Ascending aorta (tissue), 2 donors: ENCODE measurements at regions not wholly inside any gene's neighbourhood (a gene's known extent, or its start where the extent isn't known, plus 50 kb on each side); places are given as distances from the start of the nearest gene placed in this dataset.

Experiments
- DNase-seq, 2 donors: peaks; one replicate each; pipeline ENCODE4 v3.0.0-alpha.2; 2019; ENCODE audit warnings: low spot score in 2 of 2
- H3K27ac ChIP-seq, 2 donors: fragments of 200-600 bp; sonication (generic); one replicate each; pipeline ENCODE4 v1.5.1; 2016 to 2017; ENCODE audit warnings: mild to moderate bottlenecking in 1 of 2
- H3K27me3 ChIP-seq: fragments of 200-600 bp; sonication (generic); one replicate; pipeline ENCODE4 v1.5.1; 2017
- H3K36me3 ChIP-seq, 2 donors: fragments of 200-600 bp; sonication (generic); one replicate each; pipeline ENCODE4 v1.5.1; 2016
- H3K4me1 ChIP-seq, 2 donors: fragments of 200-600 bp; sonication (generic); one replicate each; pipeline ENCODE4 v1.5.1; 2016 to 2017; ENCODE audit warnings: mild to moderate bottlenecking in 1 of 2
- H3K4me3 ChIP-seq, 2 donors: fragments of 200-600 bp; sonication (generic); one replicate each; pipeline ENCODE4 v1.5.1; 2016 to 2017; ENCODE audit warnings: mild to moderate bottlenecking in 1 of 2
- H3K9me3 ChIP-seq, 2 donors: fragments of 200-600 bp; sonication (generic); one replicate each; pipeline ENCODE4 v1.5.1; 2016
- intact Hi-C: fragments of 100-400 bp; cut with DNase I; formaldehyde crosslinking; loops from one replicate; pipeline ENCODE4 v1.15.1; 2023
- TF ChIP-seq, protein P1 (sequence below), 3 experiments: fragments of 200-600 bp in 2 of 3; fragments of 450-650 bp in 1 of 3; sonication (generic) in 2 of 3; IDR thresholded peaks; one replicate each; pipeline ENCODE4 v1.5.1; 2016 to 2019; ENCODE audit warnings: antibody characterized with exemption in 3 of 3, mild to moderate bottlenecking in 1 of 3, moderate library complexity in 1 of 3

DNA sequence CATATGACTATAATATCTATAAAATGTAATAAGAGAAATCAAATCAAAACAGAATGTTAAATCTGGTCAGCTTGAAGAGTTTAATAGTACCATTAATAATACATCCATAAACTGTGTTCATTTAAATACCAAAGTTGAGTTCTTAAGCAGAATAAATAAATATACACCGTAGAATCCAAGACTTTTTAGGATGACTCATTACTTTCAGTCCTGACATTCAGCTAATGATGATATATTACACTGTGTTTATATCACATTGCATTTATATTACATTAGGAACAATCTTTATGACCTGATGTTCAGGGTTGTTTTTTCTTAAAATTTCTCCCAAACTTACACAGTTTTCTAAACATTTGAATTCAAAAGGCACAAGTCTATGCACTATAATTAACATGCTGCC lies 331.3 kb downstream of the SS18 start:
- H3K9me3 ChIP-seq, result no peaks in the 10 kb centered on the region
- H3K36me3 ChIP-seq, result no peaks in the 10 kb centered on the region
- no peaks in the 10 kb centered on the region for H3K27me3 ChIP-seq
- TF ChIP-seq, protein P1, sequence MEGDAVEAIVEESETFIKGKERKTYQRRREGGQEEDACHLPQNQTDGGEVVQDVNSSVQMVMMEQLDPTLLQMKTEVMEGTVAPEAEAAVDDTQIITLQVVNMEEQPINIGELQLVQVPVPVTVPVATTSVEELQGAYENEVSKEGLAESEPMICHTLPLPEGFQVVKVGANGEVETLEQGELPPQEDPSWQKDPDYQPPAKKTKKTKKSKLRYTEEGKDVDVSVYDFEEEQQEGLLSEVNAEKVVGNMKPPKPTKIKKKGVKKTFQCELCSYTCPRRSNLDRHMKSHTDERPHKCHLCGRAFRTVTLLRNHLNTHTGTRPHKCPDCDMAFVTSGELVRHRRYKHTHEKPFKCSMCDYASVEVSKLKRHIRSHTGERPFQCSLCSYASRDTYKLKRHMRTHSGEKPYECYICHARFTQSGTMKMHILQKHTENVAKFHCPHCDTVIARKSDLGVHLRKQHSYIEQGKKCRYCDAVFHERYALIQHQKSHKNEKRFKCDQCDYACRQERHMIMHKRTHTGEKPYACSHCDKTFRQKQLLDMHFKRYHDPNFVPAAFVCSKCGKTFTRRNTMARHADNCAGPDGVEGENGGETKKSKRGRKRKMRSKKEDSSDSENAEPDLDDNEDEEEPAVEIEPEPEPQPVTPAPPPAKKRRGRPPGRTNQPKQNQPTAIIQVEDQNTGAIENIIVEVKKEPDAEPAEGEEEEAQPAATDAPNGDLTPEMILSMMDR (IDR thresholded peaks at IDR 0.05), result no peak
- H3K4me3 ChIP-seq, result no peak overlapping the region
- no peaks in the 10 kb centered on the region for H3K4me1 ChIP-seq
- no peak overlapping the region for H3K27ac ChIP-seq
- intact Hi-C loops, result no loop called here
- DNase-seq, result no peak

DNA sequence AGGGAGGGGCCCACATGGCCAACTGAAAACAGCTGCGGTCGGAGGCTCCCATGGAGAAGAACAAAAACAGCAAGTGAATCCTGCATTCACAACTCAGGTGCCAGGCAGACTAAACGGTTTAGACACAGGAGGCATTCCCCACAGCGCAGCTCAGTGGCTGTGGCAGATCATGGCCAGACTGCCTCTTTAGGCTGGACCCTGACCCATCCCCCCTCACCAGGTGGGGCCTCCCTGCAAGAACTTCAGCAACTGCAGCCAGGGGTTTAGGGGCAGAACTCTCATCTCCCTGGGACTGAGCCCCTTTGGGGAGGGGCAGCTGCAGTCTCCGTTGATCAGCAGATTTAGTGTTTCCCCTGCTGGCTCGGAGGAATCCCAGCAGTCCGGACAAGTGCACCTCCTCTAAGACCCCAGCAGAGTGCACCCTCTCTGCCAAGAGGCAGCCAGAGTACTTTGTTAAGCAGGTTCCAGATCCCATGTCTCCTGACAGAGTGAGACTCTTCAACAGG lies 346.7 kb downstream of the SS18 start:
- no peak overlapping the region for H3K4me3 ChIP-seq
- no peak overlapping the region for H3K27ac ChIP-seq
- no peak for DNase-seq
- intact Hi-C loops, result no loop called here
- H3K36me3 ChIP-seq, result no peaks in the 10 kb centered on the region
- no peaks in the 10 kb centered on the region for H3K9me3 ChIP-seq
- no peaks in the 10 kb centered on the region for H3K4me1 ChIP-seq
- TF ChIP-seq, protein P1 (IDR thresholded peaks at IDR 0.05), result no peak
- H3K27me3 ChIP-seq, result no peaks in the 10 kb centered on the region

DNA sequence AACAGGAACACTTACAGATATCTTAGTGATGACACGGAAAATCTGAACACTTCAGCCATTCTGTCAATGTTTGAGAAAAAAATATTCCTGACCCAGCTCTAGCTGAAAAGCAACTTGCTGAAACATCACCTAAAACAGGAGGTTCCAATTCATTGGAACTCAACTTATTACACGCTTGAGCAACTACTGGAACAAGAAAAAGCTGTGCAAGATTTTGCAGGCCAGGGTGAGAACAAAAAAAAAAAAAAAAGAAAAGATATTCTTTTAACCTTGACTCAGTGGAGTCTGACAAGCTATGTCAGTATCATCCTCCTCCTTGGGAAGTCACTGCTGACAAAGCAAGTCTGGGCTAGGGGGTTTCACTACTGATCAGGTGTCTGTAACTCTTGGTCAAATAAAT lies 351.0 kb downstream of the SS18 start:
- no peak for DNase-seq
- Histone ChIP-seq H3K27ac (no peak overlapping the region), H3K9me3 (no peaks in the 10 kb centered on the region), H3K27me3 (no peaks in the 10 kb centered on the region), H3K4me3 (no peak overlapping the region), H3K4me1 (no peaks in the 10 kb centered on the region), H3K36me3 (no peaks in the 10 kb centered on the region)
- TF ChIP-seq, protein P1 (IDR thresholded peaks at IDR 0.05), result no peak
- intact Hi-C loops, result no loop called here

DNA sequence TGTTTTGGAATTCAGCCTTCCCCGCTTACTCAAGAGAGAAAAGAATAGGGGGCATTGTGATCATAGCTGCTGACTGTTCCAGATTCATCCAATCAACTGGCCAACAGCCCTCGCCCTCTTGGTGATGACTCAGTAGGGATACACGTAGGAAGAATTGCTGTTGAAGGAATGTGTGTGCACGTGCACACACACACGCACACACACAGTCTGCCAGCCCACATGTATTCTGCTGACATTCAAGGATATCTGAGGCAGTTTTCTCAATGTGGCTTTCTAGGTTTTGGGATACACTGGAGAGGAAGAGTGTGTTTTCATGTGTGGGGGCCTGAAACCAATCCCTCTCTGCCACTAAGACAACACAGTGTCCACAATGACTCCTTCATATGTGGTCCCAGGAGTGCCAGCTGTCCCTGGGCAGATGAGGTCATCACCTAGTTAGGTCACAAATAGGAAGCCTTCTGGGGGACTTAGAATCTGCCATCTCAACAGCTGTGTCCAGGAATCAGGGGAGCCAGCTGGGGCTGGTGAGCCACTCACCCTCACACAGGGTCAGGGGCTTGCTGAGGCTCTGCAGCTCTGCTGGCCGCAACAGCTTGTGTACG lies 352.6 kb downstream of the SS18 start:
- DNase-seq, result no peak
- Histone ChIP-seq H3K27me3 (no peaks in the 10 kb centered on the region), H3K4me3 (no peak overlapping the region), H3K36me3 (no peaks in the 10 kb centered on the region), H3K4me1 (no peaks in the 10 kb centered on the region), H3K9me3 (no peaks in the 10 kb centered on the region), H3K27ac (no peak overlapping the region)
- intact Hi-C loops, result no loop called here
- TF ChIP-seq, protein P1 (IDR thresholded peaks at IDR 0.05), result no peak

DNA sequence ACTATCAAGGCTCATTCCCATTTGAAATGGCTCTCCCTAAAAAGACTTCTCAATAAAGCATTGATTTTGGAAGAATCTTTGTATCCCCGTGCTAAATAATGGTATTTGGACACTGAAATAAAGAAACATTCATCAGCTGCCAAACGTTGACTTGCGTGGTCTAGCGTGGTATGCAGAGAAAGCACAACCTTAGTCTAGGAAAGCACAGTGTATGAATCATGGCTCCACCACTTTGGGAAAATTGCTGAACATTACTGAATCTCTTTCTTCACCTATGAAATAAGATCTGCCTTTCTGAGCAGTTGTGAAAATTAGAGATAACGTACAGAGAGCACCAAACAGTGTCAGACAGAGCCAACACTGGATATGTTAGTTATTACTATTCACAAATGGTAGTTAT lies 353.9 kb downstream of the SS18 start:
- H3K27me3 ChIP-seq, result no peaks in the 10 kb centered on the region
- TF ChIP-seq, protein P1 (IDR thresholded peaks at IDR 0.05), result no peak
- intact Hi-C loops, result no loop called here
- no peaks in the 10 kb centered on the region for H3K9me3 ChIP-seq
- no peaks in the 10 kb centered on the region for H3K4me1 ChIP-seq
- no peak overlapping the region for H3K27ac ChIP-seq
- H3K4me3 ChIP-seq, result no peak overlapping the region
- no peak for DNase-seq
- H3K36me3 ChIP-seq, result no peaks in the 10 kb centered on the region

DNA sequence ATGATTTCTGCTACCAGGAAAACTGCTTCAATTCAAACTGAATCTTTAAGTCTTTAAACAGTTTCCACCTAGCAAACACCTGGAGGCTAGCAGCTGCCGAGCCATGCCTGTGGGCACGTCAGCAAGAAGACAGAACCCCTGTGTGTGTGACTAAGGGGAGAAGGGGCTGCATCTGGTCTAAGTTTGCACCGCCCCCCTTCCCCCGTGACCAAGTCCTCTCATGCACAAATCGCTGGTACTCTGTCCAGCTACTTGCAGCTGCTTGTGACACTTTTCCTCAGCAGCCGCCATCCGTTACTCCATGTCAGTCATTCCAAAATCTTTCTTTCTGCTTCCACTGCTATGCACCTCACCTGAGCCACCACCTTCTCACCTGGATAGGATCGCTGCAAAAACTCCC lies 355.0 kb downstream of the SS18 start:
- H3K36me3 ChIP-seq, result no peaks in the 10 kb centered on the region
- H3K27ac ChIP-seq, result no peak overlapping the region
- no peak overlapping the region for H3K4me3 ChIP-seq
- H3K4me1 ChIP-seq, result no peaks in the 10 kb centered on the region
- TF ChIP-seq, protein P1 (IDR thresholded peaks at IDR 0.05), result no peak
- intact Hi-C loops, result no loop called here
- no peaks in the 10 kb centered on the region for H3K9me3 ChIP-seq
- DNase-seq, result no peak
- H3K27me3 ChIP-seq, result no peaks in the 10 kb centered on the region
